ENCODE measurements at regions not wholly inside any gene's neighbourhood (a gene's known extent, or its start where the extent isn't known, plus 50 kb on each side); places are given as distances from the start of the nearest gene placed in this dataset.

DNA sequence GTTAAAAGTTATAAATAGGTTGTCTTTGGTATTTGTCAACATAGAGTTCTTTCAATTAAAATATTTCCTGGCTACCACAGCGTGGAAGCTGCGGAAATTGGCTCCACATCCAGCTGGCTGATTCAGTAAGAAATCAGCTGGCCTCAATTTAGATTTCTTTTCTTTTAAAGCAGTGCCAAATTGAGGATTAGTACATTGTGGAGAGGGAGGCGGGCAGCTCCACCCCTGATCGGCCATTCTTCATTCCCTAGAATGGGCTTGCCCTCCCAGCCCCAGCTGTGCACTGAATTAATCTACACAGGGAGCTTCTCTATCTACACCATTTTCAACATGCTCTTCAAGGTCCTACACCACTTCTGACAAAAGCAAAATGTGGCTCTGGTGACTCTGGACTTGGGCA, 624.8 kb downstream of the DACH1 start:
- intact Hi-C loops (cut with DNase I) = no loop called here
- Histone ChIP-seq H3K4me1 (no peaks in the 10 kb centered on the region), H3K27me3 (no peaks in the 10 kb centered on the region), H3K36me3 (no peaks in the 10 kb centered on the region), H3K9me3 (no peaks in the 10 kb centered on the region), H3K27ac (no peak overlapping the region), H3K4me3 (no peak overlapping the region)
- TF ChIP-seq POLR2A (IDR thresholded peaks at IDR 0.05) (no peak), POLR2AphosphoS5 (IDR thresholded peaks at IDR 0.05) (no peak), EP300 (IDR thresholded peaks at IDR 0.05) (no peak)
- TF ChIP-seq, protein P1, sequence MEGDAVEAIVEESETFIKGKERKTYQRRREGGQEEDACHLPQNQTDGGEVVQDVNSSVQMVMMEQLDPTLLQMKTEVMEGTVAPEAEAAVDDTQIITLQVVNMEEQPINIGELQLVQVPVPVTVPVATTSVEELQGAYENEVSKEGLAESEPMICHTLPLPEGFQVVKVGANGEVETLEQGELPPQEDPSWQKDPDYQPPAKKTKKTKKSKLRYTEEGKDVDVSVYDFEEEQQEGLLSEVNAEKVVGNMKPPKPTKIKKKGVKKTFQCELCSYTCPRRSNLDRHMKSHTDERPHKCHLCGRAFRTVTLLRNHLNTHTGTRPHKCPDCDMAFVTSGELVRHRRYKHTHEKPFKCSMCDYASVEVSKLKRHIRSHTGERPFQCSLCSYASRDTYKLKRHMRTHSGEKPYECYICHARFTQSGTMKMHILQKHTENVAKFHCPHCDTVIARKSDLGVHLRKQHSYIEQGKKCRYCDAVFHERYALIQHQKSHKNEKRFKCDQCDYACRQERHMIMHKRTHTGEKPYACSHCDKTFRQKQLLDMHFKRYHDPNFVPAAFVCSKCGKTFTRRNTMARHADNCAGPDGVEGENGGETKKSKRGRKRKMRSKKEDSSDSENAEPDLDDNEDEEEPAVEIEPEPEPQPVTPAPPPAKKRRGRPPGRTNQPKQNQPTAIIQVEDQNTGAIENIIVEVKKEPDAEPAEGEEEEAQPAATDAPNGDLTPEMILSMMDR (IDR thresholded peaks at IDR 0.05) = no peak
- no peak for DNase-seq
- 54 to 55% methylated on average over 4 of the region's 4 CpGs for WGBS, 2 donors

GRCh38 chr13:71240911-71241310, 626.1 kb downstream of the DACH1 start:
- no peaks in the 10 kb centered on the region for H3K36me3 ChIP-seq
- WGBS, 2 donors = 72 to 83% methylated on average over 1 of the region's 1 CpG
- H3K27me3 ChIP-seq = no peaks in the 10 kb centered on the region
- TF ChIP-seq, protein P1 (IDR thresholded peaks at IDR 0.05) = no peak
- TF ChIP-seq POLR2AphosphoS5 (IDR thresholded peaks at IDR 0.05) = no peak
- TF ChIP-seq EP300 (IDR thresholded peaks at IDR 0.05) = no peak
- TF ChIP-seq POLR2A (IDR thresholded peaks at IDR 0.05) = no peak
- no peak overlapping the region for H3K4me3 ChIP-seq
- no peak overlapping the region for H3K27ac ChIP-seq
- no peaks in the 10 kb centered on the region for H3K4me1 ChIP-seq
- intact Hi-C loops (cut with DNase I) = no loop called here
- no peaks in the 10 kb centered on the region for H3K9me3 ChIP-seq
- no peak for DNase-seq

- no peak overlapping the region for H3K27ac ChIP-seq
- no peaks in the 10 kb centered on the region for H3K36me3 ChIP-seq
- 69 to 78% methylated on average over 3 of the region's 3 CpGs for WGBS, 2 donors
- no peak for TF ChIP-seq EP300 (IDR thresholded peaks at IDR 0.05)
- TF ChIP-seq POLR2A (IDR thresholded peaks at IDR 0.05) = no peak
- TF ChIP-seq POLR2AphosphoS5 (IDR thresholded peaks at IDR 0.05) = no peak
- intact Hi-C loops (cut with DNase I) = no loop called here
- H3K4me1 ChIP-seq = no peaks in the 10 kb centered on the region
- no peak for DNase-seq
- no peak overlapping the region for H3K4me3 ChIP-seq
- H3K27me3 ChIP-seq = no peaks in the 10 kb centered on the region
- no peaks in the 10 kb centered on the region for H3K9me3 ChIP-seq
Observed at GRCh38 chr13:71237332-71237731, 629.7 kb downstream of the DACH1 start.

DNA sequence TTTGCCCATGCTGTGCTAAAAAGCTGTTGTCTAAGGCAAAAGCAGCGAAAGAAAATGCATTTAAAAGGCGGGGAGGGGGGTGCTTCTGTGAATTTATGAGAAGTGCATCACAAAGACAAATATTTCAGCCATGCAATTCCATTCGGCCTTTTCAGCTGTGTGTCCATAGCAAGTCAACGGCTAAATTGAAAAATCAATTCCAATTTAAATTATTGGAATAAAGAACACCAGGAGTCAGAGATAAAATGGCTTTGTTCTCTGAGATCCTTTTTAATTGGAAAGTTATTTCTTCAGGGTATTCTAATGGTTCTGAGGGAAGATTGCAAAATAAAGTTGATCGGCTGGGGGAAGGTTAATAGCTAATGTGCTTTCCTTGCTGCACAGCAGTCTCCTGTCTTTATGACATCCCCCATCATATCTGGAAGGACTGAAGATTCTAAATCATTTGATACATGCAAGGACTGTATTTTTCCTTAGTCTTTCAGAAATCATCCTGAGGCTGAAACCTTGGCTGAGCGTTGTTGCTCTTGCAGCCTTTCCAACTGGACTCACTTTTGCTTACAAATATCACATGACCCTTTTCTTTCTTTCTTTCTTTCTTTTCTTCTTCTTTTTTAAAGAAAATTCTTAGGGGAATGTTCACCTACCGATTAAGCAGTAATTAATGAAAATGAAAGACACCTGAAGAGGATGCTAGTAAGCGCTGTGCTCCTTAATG, 647.1 kb downstream of the DACH1 start:
- intact Hi-C loops (cut with DNase I) = no loop called here
- Histone ChIP-seq H3K36me3 (no peaks in the 10 kb centered on the region), H3K27ac (no peak overlapping the region), H3K4me1 (no peaks in the 10 kb centered on the region), H3K9me3 (no peaks in the 10 kb centered on the region), H3K4me3 (no peak overlapping the region), H3K27me3 (no peaks in the 10 kb centered on the region)
- WGBS, 2 donors = 83% methylated on average over 8 of the region's 8 CpGs
- no peak for TF ChIP-seq EP300 (IDR thresholded peaks at IDR 0.05)
- no peak for DNase-seq

DNA sequence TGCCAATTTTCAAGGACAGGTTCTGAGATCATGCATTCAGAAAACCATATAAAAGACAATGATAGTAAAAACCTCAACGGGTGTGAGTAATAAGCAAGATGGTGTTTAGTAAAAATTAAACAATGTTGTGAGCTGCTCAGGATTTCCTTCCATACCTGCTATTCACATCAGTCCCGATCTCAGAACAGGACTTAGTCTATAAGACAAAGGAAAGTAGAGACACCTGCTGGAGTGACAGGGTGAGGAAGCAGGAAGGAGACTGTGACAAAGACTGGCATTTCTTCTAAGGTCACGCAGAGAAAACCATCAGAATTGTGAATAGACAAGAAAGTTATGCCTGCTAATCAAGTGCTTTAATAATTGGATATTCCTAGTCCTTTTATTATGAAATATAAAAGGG, 648.0 kb downstream of the DACH1 start:
- WGBS, 2 donors = 15 to 50% methylated on average over 3 of the region's 3 CpGs
- intact Hi-C loops (cut with DNase I) = no loop called here
- TF ChIP-seq EP300 (IDR thresholded peaks at IDR 0.05) (no peak), POLR2A (IDR thresholded peaks at IDR 0.05) (no peak), POLR2AphosphoS5 (IDR thresholded peaks at IDR 0.05) (no peak)
- TF ChIP-seq, protein P1 (IDR thresholded peaks at IDR 0.05) = no peak

GRCh38 chr13:71217827-71218226, 649.2 kb downstream of the DACH1 start:
- no peak for TF ChIP-seq POLR2A (IDR thresholded peaks at IDR 0.05)
- TF ChIP-seq POLR2AphosphoS5 (IDR thresholded peaks at IDR 0.05) = no peak
- TF ChIP-seq, protein P1 (IDR thresholded peaks at IDR 0.05) = no peak
- no peak for TF ChIP-seq EP300 (IDR thresholded peaks at IDR 0.05)
- H3K36me3 ChIP-seq = no peaks in the 10 kb centered on the region
- intact Hi-C loops (cut with DNase I) = no loop called here
- WGBS, 2 donors = 90 to 94% methylated on average over 3 of the region's 3 CpGs
- no peaks in the 10 kb centered on the region for H3K9me3 ChIP-seq
- DNase-seq = no peak
- no peak overlapping the region for H3K4me3 ChIP-seq
- H3K4me1 ChIP-seq = no peaks in the 10 kb centered on the region
- no peaks in the 10 kb centered on the region for H3K27me3 ChIP-seq
- H3K27ac ChIP-seq = no peak overlapping the region

More for the DNA sequence above, 648.0 kb downstream of the DACH1 start:
- Histone ChIP-seq H3K9me3 (no peaks in the 10 kb centered on the region), H3K27me3 (no peaks in the 10 kb centered on the region), H3K4me1 (no peaks in the 10 kb centered on the region), H3K36me3 (no peaks in the 10 kb centered on the region), H3K27ac (no peak overlapping the region), H3K4me3 (no peak overlapping the region)
- no peak for DNase-seq

Data from sigmoid colon (tissue), 6 donors.